HEK293 (cell line): ENCODE measurements at regions not wholly inside any gene's neighbourhood (a gene's known extent, or its start where the extent isn't known, plus 50 kb on each side); places are given as distances from the start of the nearest gene placed in this dataset.

Experiments
- CTCF ChIP-seq: fragments of 450-650 bp; formaldehyde crosslinking; IDR thresholded peaks from 2 replicates; pipeline ENCODE4 v1.5.1; 2016; ENCODE audit warnings: missing biosample characterization, missing genetic modification characterization
- HOXA7 ChIP-seq: sonication (generic); formaldehyde crosslinking; IDR thresholded peaks from 2 replicates; pipeline ENCODE4 v1.8.1; 2022; ENCODE audit warnings: missing genetic modification reagents, borderline replicate concordance
- ZNF239 ChIP-seq: fragments of 450-650 bp; formaldehyde crosslinking; IDR thresholded peaks from 2 replicates; pipeline ENCODE4 v1.5.1; 2016; ENCODE audit warnings: missing biosample characterization, missing genetic modification characterization
- ZNF692 ChIP-seq: fragments of 450-650 bp; formaldehyde crosslinking; IDR thresholded peaks from 2 replicates; pipeline ENCODE4 v1.5.1; 2016; ENCODE audit warnings: missing biosample characterization, missing genetic modification characterization

- no peak for TF ChIP-seq CTCF
- no peak for TF ChIP-seq ZNF239
- no peak for TF ChIP-seq HOXA7 (CRISPR knock-in tag)
- TF ChIP-seq ZNF692 (tag by site-specific recombination): no peak
These were observed 63.0 kb downstream of the MEX3B start for GRCh38 chr15:81982808-81983207.
